T-helper 2 cell (primary cell): ENCODE measurements at regions not wholly inside any gene's neighbourhood (a gene's known extent, or its start where the extent isn't known, plus 50 kb on each side); places are given as distances from the start of the nearest gene placed in this dataset.

Experiments
- DNase-seq, 5 experiments: peaks; one replicate each; pipeline versions ENCODE4 v3.0.0 to v3.0.0-alpha.2; 2012 to 2022

DNA sequence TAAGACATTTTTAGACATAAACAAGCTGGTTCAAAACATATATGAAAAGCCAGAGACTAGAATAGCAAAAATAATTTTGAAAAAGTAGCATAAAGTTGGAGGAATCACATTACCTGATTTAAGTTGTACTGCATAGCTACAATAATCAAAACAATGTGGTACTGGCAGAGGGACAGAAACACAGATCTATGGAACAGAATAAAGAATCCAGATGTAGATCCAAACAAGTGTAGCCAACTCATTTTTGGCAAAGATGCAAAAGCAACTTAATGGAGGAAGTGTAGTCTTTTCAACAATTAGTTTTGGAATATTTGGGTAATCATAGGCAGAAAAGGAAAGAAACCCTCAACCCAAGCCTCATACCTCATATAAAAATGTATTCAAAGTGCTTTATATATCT lies 278.7 kb upstream of the ZNF521 start:
- no peak for DNase-seq

DNA sequence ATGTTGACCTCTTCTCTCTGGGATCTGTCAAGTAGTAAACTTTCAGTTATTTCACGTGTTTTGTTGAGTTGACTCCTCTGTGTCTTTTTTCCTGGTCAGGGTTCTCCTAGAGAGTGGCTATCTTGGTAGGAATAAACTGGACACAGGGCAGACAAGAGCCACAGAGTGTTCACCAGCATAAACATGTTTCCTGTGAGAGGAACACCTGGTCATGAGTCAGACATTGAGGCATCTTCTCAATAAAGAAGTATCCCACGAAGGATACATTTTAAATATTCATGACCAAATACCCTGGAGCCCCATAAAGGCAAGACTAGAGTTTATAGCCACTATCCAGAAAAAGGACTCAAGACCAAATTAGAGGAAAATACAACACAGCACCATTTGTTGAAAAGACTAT lies 269.7 kb upstream of the ZNF521 start:
- no peak for DNase-seq

DNA sequence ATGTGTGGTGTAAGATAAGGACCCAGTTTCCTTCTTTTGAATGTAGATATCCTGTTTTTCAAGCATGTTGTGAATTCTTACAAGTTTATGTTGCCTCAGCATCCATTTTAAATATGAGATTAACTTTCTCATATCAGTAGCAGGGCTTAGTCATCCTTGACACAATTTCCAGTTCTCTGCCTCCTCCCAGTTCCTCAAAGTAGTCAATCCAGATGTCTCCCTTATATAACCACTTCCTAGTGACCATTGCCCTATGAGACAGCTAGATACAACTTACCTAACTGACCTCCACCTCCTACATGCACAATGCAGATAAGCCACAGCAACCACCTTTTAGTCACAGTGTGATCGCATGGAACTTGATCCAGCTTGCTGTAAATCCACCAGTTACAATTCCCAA lies 269.2 kb upstream of the ZNF521 start:
- DNase-seq = no peak

DNA sequence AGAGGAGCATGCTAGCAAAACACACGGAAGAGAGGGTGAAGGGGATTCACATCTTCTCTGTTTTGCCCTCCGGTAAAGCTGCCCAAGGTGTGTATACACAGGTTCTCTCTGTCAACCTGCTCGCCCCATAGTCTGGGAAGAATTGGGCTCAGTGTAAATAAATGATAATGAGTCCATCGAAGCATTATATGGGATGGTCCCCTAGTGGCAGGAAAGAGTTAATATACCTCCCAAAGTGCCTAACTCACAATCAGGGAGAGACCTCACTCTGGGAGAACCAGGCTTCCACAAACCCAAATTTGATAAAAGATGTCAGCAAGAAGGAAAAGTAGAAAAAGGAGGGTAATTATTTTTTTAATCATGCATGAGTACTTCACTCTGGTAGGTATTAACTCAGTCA lies 262.2 kb upstream of the ZNF521 start:
- DNase-seq = no peak

DNA sequence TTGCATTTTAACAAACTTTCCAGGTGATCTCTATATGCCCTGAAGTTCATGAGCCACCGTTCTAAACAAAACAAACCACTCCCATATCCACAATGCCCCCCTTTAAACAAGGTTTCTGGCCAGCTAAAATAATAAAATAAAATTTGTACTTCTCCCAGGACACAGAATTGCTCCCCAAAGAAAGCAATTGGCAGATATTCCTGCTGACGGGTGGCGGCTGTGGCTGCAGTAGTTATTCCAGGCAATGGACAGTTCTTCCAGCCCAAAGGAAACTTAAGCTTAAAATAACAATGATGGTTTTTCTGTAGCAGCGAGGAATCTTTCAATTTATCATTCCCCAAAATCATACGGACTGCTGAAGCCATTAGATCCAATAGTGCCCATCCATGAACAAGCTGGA lies 260.5 kb upstream of the ZNF521 start:
- DNase-seq = no peak

DNA sequence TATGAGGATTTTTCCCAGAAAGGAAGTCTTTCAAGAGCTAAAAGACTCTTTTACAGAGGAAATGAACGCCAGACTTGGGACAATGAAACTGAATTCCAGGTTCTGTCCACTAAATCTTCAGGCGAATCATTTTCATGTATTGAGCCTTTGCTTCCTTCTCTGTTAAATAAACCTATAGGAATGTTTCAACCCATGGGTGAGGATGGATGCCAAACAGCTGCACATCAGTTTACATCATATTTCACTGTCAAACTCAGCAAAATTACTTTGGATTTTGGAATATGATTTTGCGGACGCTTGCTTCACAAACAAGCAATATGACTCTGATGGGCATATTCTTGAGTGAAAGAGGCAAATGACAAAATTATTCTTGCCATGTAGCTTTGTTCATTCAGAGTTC lies 256.1 kb upstream of the ZNF521 start:
- DNase-seq = no peak

DNA sequence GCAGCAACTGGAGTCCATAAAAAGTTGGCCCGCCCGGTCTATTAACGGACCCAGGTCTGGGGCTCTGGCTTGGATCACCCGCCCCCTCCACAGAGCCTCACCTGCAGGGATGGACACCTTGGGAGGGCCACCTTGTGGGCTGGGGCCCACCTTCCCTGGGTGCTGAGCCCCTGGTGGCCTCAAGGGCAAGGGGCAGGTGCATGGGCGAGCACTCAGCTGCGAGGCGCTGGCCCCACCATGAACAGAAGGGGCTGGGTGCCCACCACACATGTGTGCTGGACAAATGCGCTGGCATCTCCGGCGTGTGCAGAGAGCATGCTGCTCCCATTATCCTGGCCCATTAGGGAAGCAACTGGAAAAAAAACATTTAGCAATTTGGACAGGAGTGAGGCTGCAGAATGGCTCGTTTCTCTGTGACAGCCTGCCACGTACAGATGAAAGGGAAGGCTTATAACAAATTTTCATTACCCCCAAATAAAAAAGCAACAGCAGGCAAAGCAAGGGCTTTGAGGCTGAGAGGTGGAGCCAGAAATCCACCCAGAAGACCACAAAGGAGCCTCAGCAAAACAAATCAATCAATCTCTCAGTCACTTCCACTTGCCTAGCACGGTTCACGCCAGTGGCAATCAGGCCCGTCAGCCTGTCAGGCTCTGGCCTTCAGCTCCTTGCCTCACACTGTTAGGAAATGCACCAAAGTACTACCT lies 253.1 kb upstream of the ZNF521 start:
- peak in 1 of 5 experiments; percentile 7 for DNase-seq

GRCh38 chr18:25604196-25604893 lies 252.4 kb upstream of the ZNF521 start:
- no peak for DNase-seq

GRCh38 chr18:25599443-25599842 lies 247.5 kb upstream of the ZNF521 start:
- no peak for DNase-seq

DNA sequence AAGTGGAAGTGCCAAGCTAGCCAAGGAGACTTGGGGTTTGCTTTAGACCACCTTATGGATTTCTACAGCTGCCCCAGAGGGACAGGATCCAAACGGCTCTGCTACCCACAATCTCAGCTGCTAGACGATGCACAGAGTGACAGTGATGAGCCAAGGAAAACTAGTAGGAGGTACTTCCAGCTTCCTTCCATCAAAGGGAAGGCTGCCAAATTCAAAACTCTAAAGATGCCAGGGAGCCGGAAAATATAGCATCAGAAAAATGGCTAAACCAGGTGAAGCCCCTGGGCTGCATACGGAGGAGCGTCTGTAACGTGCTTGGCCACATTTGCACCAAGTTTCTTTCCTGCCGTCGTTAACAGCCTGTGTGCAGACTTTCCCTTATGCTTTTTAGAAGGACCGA lies 245.5 kb upstream of the ZNF521 start:
- no peak for DNase-seq

DNA sequence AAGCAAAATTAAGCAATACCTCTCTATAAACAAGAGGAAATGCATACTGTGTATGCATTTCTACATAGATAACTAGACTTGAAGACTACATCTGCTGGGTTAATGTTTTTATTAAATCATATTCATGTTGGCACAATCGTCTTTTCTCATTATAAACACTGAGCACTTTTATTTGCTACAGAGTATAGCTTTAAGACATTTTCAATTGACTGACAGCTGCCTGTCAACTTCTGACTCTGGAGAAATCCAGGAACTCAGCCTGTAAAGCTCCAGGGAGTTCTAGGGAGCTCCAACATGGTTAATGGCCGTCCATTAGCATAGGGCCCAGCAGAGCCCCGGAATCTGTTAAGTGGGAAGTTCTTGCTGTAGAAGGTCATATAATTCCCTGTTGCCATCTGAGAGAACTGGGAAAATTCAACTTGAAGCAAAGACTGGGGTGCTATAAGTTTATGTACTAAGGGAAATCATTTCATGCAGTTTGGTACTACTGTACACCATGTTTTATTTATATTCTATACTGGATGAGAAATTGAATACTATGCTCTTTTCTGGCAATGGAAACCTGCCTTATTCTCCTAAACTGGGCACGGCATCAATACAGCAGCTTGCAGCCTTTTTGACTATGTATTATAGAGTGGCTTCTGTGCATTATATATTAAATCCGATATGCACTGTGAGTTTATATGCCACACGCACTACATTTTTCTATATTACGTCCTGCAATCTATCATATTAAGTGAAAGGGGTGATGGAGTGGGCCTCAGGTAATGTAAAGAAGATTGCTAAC lies 243.5 kb upstream of the ZNF521 start:
- DNase-seq = no peak

DNA sequence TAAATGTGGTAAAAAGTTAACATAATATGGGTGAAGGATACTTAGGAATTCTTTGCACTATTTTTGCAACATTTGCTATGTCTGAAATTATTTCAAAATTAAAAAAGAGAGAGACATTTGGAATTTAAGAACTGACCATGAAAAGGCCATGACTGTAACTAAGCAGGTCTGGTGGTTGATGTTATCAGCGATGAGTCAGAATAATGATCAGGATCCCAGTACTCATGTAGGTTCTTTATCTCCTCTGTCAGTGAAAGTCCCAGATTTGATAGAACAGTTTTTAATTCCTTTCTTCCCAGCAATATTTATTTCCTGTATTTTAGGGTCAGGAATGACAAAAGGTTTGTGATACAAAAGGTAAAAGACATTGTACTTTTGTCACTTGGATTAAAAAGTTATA lies 242.4 kb upstream of the ZNF521 start:
- no peak for DNase-seq

- no peak for DNase-seq
Measured at GRCh38 chr18:25592804-25593360, 240.9 kb upstream of the ZNF521 start.

DNA sequence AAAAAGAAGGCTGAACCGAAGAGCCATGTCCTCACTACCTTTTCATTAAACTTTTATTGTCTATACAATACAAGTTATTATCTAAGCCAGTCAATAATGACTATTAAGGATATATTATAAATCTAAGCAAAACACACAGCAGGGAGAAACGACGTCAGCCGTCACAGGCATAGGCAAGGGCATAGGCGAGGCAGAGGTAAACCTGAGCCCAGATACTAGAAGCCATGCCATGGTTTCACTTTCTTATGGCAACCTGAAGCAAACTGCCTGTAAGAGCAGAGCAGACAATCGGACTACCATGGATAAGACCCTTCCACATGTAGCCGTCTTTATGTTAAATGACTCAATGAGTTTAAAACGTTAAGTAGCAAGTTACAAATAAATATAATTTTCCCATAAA lies 238.5 kb upstream of the ZNF521 start:
- no peak for DNase-seq

DNA sequence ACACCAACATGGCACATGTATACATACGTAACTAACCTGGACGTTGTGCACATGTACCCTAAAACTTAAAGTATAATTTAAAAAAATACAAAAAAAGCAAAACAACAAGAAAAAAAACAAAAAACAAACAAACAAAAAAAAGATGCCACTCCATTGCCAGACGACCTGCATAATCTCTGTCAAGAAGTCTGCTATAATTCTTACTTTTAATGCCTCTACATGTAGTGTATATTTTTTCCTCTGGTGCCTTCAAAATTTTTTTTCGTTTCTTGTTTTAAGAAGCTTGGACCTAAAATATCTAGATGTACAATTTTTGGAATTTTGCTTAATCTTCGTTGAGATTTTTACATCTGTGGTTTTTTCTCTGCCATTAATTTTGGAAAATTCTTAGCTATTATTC lies 235.6 kb upstream of the ZNF521 start:
- DNase-seq = no peak

GRCh38 chr18:25568986-25569385 lies 217.0 kb upstream of the ZNF521 start:
- no peak for DNase-seq

GRCh38 chr18:25563816-25564683 lies 212.1 kb upstream of the ZNF521 start:
- no peak for DNase-seq

DNA sequence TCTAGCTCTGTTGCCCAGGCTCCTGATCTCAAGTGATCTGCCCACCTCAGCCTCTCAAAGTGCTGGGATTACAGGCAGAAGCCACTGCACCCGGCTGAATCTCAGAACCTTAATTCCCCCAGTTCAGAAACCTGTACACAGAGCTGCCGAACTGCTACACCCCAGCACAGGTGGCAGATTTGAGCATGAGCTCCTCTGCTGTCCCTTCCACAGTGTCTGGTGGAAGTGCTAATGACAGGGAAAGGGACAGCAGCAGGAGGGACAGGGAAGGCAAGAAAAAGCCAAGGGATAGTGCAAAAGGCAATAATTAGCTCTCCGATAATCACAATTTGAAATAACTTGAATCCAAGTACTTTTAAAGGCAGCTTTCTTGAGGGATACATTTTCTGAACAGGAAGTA lies 211.4 kb upstream of the ZNF521 start:
- DNase-seq = no peak

DNA sequence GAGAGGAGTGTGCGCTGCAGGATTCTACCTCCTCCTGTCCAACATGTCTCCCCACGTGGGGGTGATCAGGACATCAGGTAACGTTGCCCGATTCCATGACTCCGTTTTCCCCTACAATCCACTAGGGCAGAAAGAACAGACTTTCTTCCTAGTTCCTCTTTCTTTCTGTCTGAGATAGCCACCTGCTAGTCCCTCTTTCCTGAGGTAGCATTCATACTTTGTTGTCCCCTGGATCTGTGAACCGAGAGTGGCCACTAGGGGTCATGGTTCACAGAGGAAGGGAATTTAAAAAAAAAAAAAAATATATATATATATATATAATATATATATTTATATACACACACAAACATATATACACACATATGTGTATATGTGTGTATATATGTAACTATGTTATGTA lies 210.0 kb upstream of the ZNF521 start:
- no peak for DNase-seq

GRCh38 chr18:25560369-25560768 lies 208.4 kb upstream of the ZNF521 start:
- no peak for DNase-seq

DNA sequence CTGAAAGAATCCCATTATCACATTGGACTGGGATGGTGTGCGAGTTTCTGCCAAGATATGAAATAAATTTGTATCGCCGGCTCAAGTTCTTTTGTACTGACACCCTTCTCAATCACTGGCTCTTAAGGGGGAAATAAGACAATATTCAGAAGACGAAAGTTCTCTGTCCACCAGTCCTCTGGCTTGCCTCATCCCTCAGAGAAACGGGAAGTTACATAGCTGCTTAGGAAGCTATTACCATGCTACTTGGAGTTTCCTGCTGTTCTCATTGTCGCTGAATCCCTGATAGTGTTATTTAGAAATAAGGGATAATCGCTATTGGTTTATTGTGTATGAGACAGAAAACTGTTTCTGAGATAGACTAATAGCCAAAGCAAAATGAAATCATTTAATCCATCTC lies 205.0 kb upstream of the ZNF521 start:
- no peak for DNase-seq

DNA sequence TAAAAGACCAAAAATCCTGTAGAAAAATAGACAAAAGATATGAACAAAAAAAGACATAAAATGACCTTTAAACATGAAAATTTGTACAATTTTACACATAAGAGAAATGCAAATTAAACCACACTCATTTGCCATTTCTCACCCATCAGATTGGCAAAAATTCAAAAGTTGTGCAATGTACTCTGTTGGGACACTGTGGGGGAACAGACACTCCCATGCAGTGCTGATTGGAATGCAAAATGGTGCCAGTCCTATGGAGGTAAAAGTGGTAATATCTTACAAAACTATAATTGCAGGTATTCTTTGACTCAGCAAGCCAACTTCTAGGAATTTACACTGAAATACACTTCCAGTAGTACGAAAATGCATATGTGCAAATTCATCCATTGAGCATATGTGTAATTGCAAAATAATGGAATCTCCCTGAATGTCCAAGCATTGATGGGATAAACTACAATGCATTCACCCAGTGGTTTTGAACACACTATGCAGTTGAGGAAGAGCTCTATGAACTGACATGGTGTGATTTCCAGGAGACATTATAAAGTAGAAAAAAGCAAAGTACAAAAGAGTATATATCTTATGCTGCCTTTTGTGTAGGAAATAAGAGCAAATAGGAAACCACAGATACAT lies 201.8 kb upstream of the ZNF521 start:
- DNase-seq = no peak
